NCI-H345 treated with DMSO at 0.1 percent for 48 hours (cell line): ENCODE measurements at regions not wholly inside any gene's neighbourhood (a gene's known extent, or its start where the extent isn't known, plus 50 kb on each side); places are given as distances from the start of the nearest gene placed in this dataset.

Experiments
- DNase-seq: peaks from one replicate; lab custom pipeline; 2025; ENCODE audit not compliant: unreplicated experiment; lab: John Stamatoyannopoulos, UW

DNA sequence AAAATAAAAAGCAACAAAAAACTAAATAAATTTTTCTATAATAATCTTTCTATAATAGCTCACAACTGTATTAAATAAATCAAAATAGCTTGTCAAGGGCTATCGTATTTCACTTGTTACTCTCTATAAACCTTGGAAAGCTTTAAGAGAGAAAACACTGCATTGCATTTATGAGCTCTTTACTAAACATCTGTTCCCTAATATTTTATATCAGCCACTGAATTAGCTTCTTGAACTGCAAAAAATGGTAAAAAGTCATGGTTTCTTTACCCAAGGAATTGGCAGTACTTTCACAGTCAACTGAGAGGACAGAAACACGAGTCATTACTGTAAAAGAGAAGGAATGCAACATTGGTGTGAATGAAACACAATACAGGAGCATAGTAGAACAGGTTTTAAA, 671.2 kb downstream of the PCDH18 start:
- DNase-seq, result no peak

DNA sequence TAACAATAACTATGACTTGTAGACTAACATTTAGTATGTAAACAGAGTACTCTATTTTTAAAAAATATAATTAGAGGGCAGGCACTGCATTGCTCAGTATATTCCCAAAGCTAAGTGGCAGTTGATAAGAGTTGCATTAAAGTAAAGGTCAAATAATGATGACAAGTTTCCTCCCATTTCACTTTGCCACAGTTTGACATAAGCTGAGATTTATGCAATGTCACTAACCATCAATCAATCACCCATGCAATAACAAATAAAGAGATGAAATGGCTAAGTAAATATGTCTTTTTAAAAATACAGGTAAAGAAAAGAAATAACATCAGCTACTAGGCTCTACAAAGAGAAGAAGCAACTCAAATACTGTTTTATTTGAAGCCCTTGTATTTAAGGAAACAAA, 673.4 kb downstream of the PCDH18 start:
- no peak for DNase-seq

DNA sequence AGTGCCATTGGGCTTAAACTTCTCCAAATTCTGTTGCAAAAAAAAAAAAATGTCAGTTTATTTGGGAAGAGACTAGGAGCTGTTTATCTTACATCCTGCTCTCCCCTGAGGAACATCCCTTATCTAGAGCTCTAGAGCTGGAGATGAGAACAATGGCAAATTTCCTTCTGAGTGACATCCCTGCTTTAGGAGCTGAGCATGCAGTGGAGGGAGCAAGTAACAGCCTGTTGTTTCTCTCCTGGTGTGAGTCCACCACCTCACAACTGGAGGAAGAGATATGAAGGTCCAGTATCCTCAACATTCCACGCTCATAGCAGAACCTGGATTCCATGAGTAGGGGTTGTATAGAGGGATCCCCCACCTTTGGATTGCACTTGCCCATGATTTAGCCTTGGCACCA, 676.4 kb downstream of the PCDH18 start:
- DNase-seq, result no peak

DNA sequence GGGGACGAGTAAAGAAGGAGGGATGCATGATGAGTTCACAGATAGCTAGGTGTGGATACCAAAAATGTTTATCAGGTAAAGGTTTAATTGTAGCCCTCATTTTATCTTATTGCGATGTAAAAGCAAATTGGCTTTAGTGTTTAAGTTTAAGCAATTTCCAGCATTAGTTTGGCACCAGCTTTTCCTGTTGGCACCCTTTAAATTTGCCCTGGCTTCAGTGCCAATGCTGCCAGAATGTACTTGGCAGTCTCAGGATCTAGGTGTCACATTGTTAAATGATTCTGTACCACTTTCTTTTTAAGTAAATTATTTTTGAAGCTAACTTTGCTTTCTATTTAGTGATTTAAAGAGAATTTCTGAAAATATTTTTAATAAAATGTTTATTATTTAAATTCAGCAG, 681.8 kb downstream of the PCDH18 start:
- no peak for DNase-seq

DNA sequence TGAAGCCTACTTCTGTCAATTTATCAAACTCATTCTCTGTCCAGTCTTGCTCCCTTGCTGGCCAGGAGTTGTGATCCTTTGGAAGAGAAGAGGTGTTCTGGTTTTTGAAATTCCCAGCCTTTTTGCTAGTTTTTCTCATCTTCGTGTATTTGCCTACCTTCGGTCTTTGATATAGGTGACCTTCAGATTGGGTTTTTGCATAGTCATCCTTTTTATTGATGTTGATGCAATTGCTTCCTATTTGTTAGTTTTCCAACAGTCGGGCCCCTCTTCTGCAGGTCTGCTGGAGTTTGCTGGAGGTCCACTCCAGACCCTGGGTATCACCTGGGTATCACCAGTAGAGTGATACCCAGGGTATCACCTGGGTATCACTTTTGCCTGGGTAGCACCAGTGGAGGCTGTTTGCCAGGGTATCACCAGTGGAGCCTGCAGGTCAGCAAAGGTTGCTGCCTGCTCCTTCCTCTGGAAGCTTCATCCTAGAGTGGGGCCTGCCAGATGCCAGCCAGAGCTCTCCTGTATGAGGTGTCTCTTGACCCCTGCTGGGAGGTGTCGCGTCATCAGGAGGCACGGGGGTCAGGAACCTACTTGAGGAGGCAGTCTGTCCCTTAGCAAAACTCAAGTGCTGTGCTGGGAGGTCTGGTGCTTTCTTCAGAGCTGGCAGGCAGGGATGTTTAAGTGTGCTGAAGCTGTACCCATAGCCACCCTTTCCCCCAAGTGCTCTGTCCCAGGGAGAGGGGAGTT, 684.2 kb downstream of the PCDH18 start:
- DNase-seq, result no peak

DNA sequence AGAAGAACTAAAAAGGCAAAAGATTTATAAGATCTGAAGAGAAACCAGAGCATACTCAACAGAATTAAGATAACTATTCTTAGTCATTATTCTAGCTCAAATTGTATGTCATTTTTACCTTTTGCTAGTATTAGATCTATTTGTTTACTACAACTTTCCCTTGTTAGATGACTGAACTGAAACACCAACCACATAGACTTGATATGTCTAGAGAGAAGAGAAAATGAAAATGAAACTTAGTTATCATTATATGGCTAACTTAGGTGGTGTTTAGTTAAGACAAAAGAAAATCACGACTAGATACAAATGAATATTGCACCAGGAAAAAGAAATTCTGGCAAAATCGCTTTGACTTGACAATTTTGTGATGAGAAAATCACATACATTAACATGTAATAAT, 690.8 kb downstream of the PCDH18 start:
- no peak for DNase-seq

DNA sequence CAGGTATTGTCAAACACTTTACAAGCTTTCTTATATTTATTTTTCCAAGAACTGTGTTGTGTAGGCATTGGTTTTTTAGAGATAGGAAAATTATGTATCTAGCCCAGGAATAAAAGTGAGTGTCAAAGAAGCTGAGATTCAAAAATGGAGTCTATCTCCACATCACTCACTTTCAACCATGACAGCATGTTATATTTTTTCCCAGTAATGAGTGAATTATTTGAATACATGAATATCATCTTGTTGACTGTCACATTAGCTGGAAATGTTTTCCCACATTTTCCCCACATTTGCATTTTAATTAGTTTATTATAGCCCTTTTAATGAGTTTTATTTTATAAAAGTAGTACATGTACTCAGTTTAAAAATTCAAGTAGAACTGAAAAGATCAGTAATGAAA, 693.7 kb downstream of the PCDH18 start:
- DNase-seq, result no peak

DNA sequence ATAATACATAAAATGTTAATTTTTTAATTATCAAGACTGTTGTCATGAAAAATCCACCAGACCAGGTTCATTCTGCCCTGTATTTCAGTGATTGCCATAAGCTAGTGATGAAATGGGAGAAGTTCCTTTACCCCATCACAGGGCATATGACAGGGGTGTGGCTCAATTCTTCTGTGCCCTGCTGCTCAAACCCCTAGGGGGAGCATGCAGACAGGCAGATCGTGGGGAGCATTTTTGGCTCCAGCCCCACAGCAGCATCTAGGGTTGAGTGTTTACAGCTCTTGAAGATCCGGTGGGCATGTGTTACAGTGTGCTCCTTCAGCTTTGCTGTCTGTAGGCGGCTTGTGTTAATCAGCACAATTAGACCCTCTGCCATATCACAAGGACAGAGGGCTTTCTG, 700.7 kb downstream of the PCDH18 start:
- DNase-seq, result no peak

DNA sequence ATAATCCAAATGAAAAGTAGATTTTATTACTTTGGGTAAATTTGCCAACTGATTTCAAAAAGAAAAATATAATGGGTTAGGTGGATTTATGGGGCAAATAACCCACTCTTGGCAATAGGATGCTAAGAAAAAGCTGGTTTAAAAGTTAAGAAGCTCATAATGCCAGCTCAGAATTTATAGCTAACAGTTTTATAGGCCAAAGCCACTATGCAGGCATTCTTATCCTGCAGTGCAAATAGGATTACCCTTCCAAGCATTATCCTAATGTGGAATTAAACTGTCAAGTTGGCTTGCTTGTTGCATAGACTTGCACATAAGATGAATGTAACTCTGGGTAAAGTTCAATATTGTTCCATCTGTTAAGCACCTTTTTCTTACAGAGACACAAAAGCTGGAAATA, 703.0 kb downstream of the PCDH18 start:
- DNase-seq, result no peak

DNA sequence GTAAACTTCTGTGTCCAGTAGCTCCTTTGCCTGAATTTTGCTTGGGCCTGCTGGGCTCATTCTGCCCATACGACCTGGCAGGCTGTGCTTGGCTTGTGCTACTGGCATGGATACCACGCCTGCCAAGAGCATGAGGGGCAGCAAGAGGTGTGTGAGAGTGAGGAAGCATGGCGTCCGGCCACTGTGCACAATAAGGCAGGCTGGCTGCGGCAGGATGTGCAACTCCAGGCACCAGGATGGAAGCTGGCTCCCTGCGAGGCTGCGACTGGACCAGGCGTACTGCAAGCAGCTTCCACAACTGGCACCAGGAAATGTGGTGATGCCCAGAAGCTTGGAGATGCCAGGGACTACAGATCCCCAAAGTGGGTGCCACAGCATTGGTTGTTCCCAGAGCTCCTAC, 709.3 kb downstream of the PCDH18 start:
- no peak for DNase-seq

DNA sequence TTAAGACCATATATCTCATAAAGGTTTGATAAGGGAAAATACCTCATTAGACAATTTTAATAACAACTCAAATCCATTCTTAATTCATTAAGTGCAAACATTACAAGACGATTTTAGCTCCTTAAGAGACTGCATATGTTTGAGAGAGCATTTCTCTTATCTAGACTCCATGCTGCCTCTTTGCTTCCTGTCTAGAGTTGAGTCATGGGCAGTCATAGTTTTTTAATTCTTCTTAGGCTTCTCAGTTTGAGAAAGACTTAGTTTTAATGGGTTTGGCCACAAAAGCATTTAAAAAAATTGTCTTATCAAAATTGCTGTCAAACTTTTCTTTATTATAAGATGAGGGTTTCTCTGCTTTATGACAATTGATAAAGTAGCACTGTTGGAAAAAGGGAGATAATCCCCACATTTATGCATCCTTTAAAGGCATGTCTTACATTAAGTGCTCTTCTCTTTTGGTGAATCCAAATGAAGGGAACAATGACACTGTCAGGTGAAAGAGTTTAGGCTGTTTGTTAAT, 713.4 kb downstream of the PCDH18 start:
- DNase-seq, result no peak

DNA sequence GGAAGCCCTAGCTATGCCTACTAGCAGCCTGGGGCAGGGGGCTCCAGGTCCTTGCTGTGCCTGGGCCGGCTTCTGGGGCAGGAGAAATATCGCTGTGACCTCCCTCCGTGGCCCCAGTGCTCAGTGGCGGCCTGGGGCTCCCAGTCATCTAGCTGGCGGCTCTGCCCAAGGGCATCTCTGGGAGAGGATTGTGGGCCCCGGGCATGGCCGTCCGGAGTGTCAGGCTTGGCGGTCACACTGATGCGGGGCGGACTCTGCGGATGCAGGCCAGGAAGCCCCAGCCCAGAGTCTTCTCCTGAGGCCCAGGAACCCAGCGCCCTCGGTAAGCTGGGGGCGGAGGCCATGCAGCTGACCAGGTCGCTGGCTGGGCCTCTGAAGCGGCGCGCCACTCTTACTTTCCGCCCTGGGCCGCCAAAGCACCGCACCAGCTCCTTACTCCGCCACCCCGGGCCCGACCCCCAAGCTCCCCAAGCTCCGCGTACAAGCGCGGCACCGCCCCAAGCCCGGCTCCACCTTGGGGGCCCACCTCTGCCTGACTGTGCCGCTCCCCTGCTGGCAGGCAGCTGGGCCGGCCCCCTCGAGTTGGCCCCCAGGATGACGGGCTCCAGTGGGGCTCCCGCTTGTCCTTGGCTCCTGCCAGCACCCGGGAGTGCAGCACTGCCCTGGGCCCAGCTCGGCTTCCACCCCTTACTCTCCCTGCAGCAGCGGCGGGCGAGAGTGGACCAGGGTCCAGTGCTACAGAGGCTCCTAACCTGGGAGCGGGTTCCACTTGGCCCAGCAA, 720.0 kb downstream of the PCDH18 start:
- DNase-seq, result no peak

DNA sequence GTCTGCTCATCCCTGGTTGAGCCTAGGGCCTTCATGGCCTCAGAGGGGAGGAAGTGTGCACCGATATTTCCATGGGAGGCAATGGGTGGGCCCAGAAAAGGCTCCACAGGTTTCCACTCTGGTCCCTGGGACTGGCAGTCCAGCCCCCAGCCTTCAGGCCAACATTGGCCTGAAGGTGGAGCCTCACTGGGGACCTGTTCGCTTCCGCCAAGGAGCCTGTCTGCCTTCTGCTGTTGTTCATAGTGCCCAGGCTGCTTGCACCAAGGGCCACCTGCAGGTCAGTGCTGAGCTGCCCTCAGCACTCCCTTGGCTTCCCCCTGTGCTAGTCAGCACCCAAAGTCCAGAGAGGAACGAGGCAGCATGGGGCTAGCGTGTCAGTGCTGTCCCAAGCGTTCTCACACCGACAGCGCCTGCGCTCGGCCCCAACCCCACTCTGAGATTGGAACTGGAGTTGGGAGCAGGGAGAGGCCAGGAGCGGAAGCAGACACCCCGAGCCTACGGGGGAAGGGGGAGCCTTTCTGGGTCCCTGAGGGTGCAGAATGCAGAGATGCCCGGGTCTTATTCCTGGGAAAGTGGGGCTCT, 720.7 kb downstream of the PCDH18 start:
- DNase-seq, result no peak

DNA sequence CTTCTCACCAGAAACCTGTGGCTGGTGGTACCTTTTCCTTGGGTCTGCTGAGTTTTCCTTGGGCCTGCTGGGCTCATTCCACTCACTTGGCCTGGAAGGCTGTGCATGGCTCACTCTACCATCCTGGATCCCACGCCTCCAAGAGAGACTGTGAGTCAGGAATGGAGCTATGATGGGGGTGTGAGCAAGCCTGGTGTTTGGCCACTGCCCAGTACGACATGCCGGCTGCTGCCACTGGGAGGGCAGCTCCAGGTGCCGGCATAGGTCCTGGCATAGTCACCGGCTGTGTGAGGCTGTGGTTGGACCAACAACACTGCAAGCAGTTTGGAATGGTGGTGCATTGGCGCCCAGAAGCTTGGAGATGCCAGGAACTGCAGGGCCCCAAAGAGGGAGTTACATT, 721.7 kb downstream of the PCDH18 start:
- DNase-seq, result no peak

DNA sequence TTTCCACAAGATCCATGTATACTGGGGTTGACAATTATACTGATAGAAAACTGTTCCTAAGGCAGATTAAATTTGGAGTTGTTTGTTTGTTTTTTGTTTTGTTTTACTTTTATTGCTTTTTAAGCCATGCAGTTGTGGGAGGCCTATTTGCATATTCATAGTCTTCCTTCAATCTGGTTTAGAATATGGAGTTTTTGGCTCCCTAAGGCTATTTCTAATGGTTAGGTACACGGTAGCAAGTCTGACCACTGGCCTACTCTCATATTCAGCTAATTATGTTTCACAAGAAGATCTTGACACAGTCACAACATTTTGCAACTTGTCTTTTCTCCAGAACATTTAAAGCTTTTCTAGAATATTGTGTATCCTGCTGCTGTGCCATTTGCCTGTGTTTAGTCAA, 725.5 kb downstream of the PCDH18 start:
- DNase-seq, result no peak

DNA sequence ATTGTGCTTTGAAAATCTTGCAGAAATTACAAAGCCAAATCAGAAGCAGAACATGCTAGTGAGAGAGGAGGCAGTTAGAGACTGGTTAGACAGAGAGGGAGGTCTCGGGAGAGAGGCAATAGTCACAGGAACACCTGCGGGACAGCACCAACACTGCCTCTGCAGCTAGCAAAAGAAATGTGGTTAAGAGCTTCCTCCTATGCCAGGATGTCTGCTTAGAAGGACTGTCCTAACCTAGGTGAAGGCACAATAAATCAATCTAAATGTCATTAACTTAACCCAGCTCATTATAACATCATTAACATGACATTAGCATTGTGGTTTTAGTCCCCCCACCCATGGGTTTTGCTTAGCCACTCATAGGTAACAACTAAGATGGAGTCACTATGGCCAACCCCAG, 726.7 kb downstream of the PCDH18 start:
- DNase-seq, result no peak

DNA sequence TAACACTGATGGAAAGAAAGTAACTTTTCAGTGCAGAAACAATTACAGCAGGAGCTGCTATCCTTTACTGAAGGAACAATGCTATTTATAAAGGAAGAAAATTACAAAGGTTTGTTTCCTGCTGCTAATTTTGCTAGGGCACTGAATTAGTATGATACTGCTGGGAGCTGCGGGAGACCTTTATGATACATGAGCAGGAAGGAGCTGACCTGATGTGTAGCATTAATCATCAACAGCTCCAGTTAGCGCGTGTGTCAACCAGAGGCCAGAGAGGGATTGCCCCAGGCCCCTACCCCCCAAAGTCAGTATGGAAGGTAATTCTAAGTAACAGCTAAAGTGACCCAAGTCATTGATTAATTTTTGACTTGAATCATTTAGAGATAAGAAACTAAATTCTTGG, 728.9 kb downstream of the PCDH18 start:
- no peak for DNase-seq

DNA sequence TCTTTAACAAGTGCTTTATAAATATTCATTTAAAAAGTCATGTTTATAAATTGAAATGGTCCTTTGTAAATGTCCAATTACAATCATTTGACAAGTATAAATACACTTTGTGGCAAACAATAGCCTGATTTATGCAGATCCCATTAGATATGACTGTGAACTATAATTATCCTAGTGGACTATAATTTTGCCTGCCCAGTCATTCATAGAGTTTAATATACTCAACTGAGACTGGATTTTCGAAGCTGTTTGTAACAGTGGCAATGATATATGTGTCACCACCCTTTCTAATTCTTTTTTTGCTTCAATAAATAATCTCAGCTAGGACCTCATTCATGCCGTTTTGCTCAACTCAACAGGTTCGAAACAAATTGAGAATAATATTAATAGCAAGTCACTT, 732.0 kb downstream of the PCDH18 start:
- DNase-seq, result no peak

DNA sequence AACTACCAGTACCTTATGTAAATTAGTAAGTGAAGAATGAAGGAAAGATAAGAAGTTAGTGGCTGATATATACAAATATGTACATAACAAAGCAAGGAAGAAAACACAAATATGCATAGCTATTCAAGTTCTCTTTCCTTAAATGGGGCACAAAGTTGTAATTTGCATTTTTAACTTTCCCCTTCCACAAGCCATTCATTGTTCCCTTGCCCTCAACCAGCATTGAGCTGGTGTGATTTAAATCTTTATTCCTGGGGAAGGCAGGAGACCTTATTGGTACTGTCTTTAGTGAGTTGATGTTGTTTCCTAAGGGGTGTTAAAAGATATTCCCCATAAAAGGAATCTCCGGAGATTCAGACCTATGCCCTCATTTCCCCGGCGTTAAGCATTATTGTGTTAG, 735.3 kb downstream of the PCDH18 start:
- no peak for DNase-seq

DNA sequence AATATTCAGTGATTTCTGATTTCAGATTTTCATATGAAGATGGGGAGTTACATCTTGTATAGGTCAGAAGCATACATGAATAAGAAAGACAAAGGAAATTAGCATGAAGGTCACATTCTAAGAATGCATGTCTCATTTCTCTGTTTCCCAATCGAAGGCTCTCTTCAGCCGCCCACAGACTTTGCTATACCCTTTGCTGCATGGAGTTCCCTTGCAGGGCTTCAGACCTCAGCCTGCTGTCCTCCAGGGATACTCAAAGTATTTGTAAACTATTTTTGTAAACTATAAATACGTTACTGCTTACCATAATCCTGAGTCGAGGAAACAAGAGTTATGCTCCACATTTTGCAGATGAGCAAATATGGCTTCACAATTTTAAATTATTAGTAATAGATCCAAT, 738.4 kb downstream of the PCDH18 start:
- no peak for DNase-seq

DNA sequence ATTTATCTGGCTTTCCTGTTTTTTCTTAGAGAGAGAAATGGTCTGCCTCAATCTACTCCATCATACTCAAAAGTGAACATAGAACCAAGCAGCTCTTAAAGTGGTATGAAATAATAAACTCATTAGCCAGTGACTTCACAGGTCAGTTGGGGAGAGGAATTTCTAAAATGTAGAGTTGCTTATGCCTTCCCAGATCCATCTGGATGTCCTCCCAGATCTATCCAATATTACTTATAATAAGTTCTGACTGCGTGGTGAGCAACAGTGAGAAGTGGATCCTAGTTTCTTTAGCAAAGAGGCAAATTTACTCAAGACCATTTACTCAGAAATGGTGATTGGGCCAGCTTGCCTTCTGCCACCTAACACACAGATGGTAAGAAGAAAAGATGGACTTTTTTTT, 748.0 kb downstream of the PCDH18 start:
- no peak for DNase-seq

DNA sequence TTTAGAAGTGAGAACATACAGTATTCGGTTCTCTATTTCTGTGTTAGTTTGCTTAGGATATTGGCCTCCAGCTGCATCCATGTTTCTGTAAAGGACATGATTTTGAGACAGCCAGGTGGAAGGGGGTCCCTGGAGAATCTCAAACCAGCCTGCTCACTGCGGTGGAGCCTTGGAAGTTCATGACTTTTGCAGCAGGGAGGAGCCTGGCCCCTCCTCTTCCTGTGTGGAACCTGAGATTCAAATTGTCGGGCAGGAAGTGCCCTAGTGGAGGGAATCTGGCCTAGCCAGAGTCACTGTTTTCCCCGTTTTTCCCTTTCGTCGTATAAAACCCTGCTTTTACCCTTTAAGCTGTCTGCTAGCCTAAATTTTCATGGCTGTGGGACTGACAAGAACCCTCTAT, 762.6 kb downstream of the PCDH18 start:
- no peak for DNase-seq
